ENCODE measurements at regions not wholly inside any gene's neighbourhood (a gene's known extent, or its start where the extent isn't known, plus 50 kb on each side); places are given as distances from the start of the nearest gene placed in this dataset.

DNA sequence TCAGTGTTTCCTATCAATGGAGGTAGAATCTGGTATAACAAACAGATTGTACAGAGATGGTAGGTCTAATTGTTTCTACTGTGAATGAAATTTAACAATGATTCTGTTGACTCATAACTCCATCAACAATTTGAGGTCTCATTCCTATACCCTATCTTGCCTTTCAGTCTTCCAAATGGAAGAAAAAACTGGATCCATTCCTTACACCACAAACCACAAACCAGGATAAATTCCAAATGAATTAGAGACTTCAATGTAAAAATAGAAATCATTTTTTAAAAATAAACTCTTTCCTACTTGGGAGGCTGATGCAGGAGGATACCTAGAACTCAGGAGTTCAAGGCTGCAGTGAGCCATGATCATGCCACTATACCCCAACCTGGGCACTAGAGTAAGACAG is 114.4 kb upstream of the WDR44 start:
- no peak overlapping the region for H2BK120ac ChIP-seq (ENCODE audit: low read depth, low read length)
- in situ Hi-C loops (cut with MboI; ENCODE audit: low sequenced_read_pairs) (no loop called here), intact Hi-C loops (cut with micrococcal nuclease) (no loop called here), dilution Hi-C loops (cut with HindIII; ENCODE audit: low sequenced_read_pairs, unreplicated experiment) (no loop called here)
- H3K23ac ChIP-seq (ENCODE audit: low read depth, low read length): no peak overlapping the region
- no peaks in the 10 kb centered on the region for H3K27me3 ChIP-seq (ENCODE audit: control insufficient read depth, insufficient read depth, low read length)
- no peak overlapping the region for H3K4me3 ChIP-seq (ENCODE audit: insufficient read depth, low read depth, low read length)
- no peak overlapping the region for H4K5ac ChIP-seq (ENCODE audit: low read depth, low read length)
- H3K27ac ChIP-seq (ENCODE audit: insufficient read depth, low read length): no peak overlapping the region
- H3K9me3 ChIP-seq (ENCODE audit: control insufficient read depth, insufficient read depth, low read length): no peaks in the 10 kb centered on the region
- no peak overlapping the region for H3K18ac ChIP-seq (ENCODE audit: low read depth, low read length)
- H3K56ac ChIP-seq (ENCODE audit: extremely low read depth, insufficient read depth, low read length): no peak overlapping the region
- BruUV-seq (replicated peaks): no TSS peak
- H4K20me1 ChIP-seq (ENCODE audit: insufficient read depth, low read length): no peaks in the 10 kb centered on the region
- no peak overlapping the region for H2BK15ac ChIP-seq (ENCODE audit: low read depth, low read length)
- H4K8ac ChIP-seq (ENCODE audit: low read depth in 2 of 2, low read length in 2 of 2): no peak overlapping the region
- POLR2A ChIA-PET (ENCODE audit: unreplicated experiment): no interaction called here
- H3K9me1 ChIP-seq (ENCODE audit: insufficient read depth, low read length): no peaks in the 10 kb centered on the region
- no peak for TF ChIP-seq RCOR1 (IDR thresholded peaks at IDR 0.05; ENCODE audit: insufficient replicate concordance, low read length)
- TF ChIP-seq SMC3 (IDR thresholded peaks at IDR 0.05; ENCODE audit: low read depth, low read length): no peak
- TF ChIP-seq RFX5 (IDR thresholded peaks at IDR 0.05; ENCODE audit: low read depth, low read length): no peak
- TF ChIP-seq POLR2A (IDR thresholded peaks at IDR 0.05; ENCODE audit: low read depth, low read length): no peak
- no peak for TF ChIP-seq CHD1 (IDR thresholded peaks at IDR 0.05; ENCODE audit: low read depth, low read length)
- no peaks in the 10 kb centered on the region for H3K79me1 ChIP-seq (ENCODE audit: low read depth in 1 of 2, low read length in 2 of 2)
- ATAC-seq (ENCODE audit: low read depth) (no peak), DNase-seq (peak; percentile 57)
- no peak overlapping the region for H3K4me2 ChIP-seq (ENCODE audit: low read depth, low read length)
- H2AK9ac ChIP-seq (replicated peaks; ENCODE audit: low read depth, low read length, poor library complexity): no peak overlapping the region
- H2AK5ac ChIP-seq (ENCODE audit: low read depth, low read length): no peak overlapping the region
- no peak overlapping the region for H2BK20ac ChIP-seq (ENCODE audit: low read depth, low read length)
- H4K91ac ChIP-seq (ENCODE audit: insufficient read depth, low read depth, low read length): no peak overlapping the region
- H3K36me3 ChIP-seq (ENCODE audit: control insufficient read depth, insufficient read depth, low read length): no peaks in the 10 kb centered on the region
- H3K4ac ChIP-seq (ENCODE audit: low read depth, low read length): no peak overlapping the region
- no peak overlapping the region for H3K14ac ChIP-seq (replicated peaks; ENCODE audit: low read depth, low read length)
- H3K9ac ChIP-seq (ENCODE audit: low read depth, low read length): no peak overlapping the region
- H2BK5ac ChIP-seq (ENCODE audit: low read depth, low read length, poor library complexity, severe bottlenecking): no peak overlapping the region
- H3K4me1 ChIP-seq (ENCODE audit: control insufficient read depth, insufficient read depth, low read length): no peaks in the 10 kb centered on the region
- CTCF ChIA-PET: no interaction called here
- no peak overlapping the region for H2AFZ ChIP-seq (replicated peaks; ENCODE audit: low read length, poor library complexity)

Measured in IMR-90 (cell line).